Thyroid gland (tissue), 4 donors: ENCODE measurements at regions not wholly inside any gene's neighbourhood (a gene's known extent, or its start where the extent isn't known, plus 50 kb on each side); places are given as distances from the start of the nearest gene placed in this dataset.

Experiments
- CTCF ChIP-seq, 6 experiments: fragments of 200-600 bp in 3 of 6; fragments of 450-650 bp in 3 of 6; sonication (generic) in 3 of 6; IDR thresholded peaks; one replicate each; pipeline ENCODE4 v1.5.1; 2016 to 2019; ENCODE audit warnings: antibody characterized with exemption in 6 of 6, mild to moderate bottlenecking in 2 of 6, inconsistent platforms in 1 of 6, moderate library complexity in 1 of 6
- POLR2A ChIP-seq, 2 donors: fragments of 450-650 bp; IDR thresholded peaks; one replicate each; pipeline ENCODE4 v1.6.1; 2017; ENCODE audit warnings: antibody characterized with exemption in 2 of 2, mild to moderate bottlenecking in 2 of 2, moderate library complexity in 1 of 2

- TF ChIP-seq CTCF (IDR thresholded peaks at IDR 0.05) = no peak
- no peak for TF ChIP-seq POLR2A (IDR thresholded peaks at IDR 0.05)
Observed at GRCh38 chr12:116339062-116339461, 61.6 kb upstream of the MED13L start.
